A549 (cell line): ENCODE measurements at regions not wholly inside any gene's neighbourhood (a gene's known extent, or its start where the extent isn't known, plus 50 kb on each side); places are given as distances from the start of the nearest gene placed in this dataset.

Source experiments
- ATAC-seq, 2 experiments: fragments of 200-7000 bp in 1 of 2; fragments of >200 bp in 1 of 2; cut with Nextera tagmentation in 1 of 2; cut with Tn5 transposase in 1 of 2; 3 replicates each; pipeline versions ENCODE4 v1.8.0 to v1.9.1; 2018 to 2020; ENCODE audit warnings: mild to moderate bottlenecking in 1 of 2, moderate library complexity in 1 of 2
- CTCF ChIA-PET: fragments of 300-600 bp; sonication (Branson Sonifier 250); formaldehyde crosslinking; extraction: SDS; loops from one replicate; lab custom pipeline; 2021; ENCODE audit warnings: antibody characterized with exemption, inconsistent platforms; lab: Yijun Ruan, JAX
- POLR2A ChIA-PET: fragments of 350-600 bp; formaldehyde crosslinking; extraction: SDS; loops from one replicate; lab custom pipeline; 2021; ENCODE audit warnings: antibody characterized with exemption, inconsistent platforms; lab: Yijun Ruan, JAX
- DNase-seq, 2 experiments: peaks; one replicate each; pipeline versions ENCODE4 v3.0.0 to v3.0.0-alpha.2; 2011 to 2016; ENCODE audit warnings: low read depth in 1 of 2, low spot score in 1 of 2
- FAIRE-seq: peaks from 2 replicates; lab custom pipeline; 2011; peaks lifted over from hg19 to GRCh38; lab: Jason Lieb, UNC
- H3K27ac ChIP-seq, 2 experiments: fragments of >200 bp; sonication (Bioruptor Twin); formaldehyde crosslinking; 3 replicates each; pipeline ENCODE4 v1.5.1; 2016 to 2017
- H3K4me1 ChIP-seq: fragments of >200 bp; sonication (Bioruptor Twin); formaldehyde crosslinking; 3 replicates; pipeline ENCODE4 v1.6.1; 2016
- H3K4me2 ChIP-seq: fragments of >200 bp; sonication (Bioruptor Twin); formaldehyde crosslinking; 3 replicates; pipeline ENCODE4 v1.6.1; 2016
- H3K4me3 ChIP-seq: fragments of >200 bp; sonication (Bioruptor Twin); formaldehyde crosslinking; 3 replicates; pipeline ENCODE4 v1.5.1; 2016
- H3K9me3 ChIP-seq: fragments of >200 bp; sonication (Bioruptor Twin); formaldehyde crosslinking; 3 replicates; pipeline ENCODE4 v1.6.1; 2016
- ATOH8 ChIP-seq: fragments of 250-450 bp; sonication (Bioruptor Pico); IDR thresholded peaks from 2 replicates; pipeline ENCODE4 v1.5.0; 2020; ENCODE audit warnings: low read depth, mild to moderate bottlenecking, moderate library complexity
- CHD2 ChIP-seq: fragments of 150-350 bp; IDR thresholded peaks from 2 replicates; pipeline ENCODE4 v1.6.1; 2014; ENCODE audit warnings: low read length; ENCODE audit not compliant: partially characterized antibody
- CHD4 ChIP-seq: fragments of 200-600 bp; sonication (generic); IDR thresholded peaks from 2 replicates; pipeline ENCODE4 v1.6.1; 2016; ENCODE audit warnings: antibody characterized with exemption, mild to moderate bottlenecking, borderline replicate concordance
- EP300 ChIP-seq, 2 experiments: fragments of >200 bp; sonication (Bioruptor Twin); formaldehyde crosslinking; IDR thresholded peaks; 2 replicates in 1 of 2; 3 replicates in 1 of 2; pipeline ENCODE4 v1.6.1; 2016 to 2017
- HDAC2 ChIP-seq: fragments of 200-600 bp; sonication (generic); IDR thresholded peaks from 2 replicates; pipeline ENCODE4 v1.6.1; 2016
- HOXB13 ChIP-seq: fragments of 250-450 bp; sonication (Bioruptor Pico); IDR thresholded peaks from 2 replicates; pipeline ENCODE4 v1.5.0; 2020; ENCODE audit warnings: low read depth, mild to moderate bottlenecking, moderate library complexity
- HOXB5 ChIP-seq: fragments of 250-450 bp; sonication (Bioruptor Pico); IDR thresholded peaks from 2 replicates; pipeline ENCODE4 v1.5.0; 2020; ENCODE audit warnings: mild to moderate bottlenecking, moderate library complexity
- JUNB ChIP-seq: fragments of >200 bp; sonication (Bioruptor Twin); formaldehyde crosslinking; IDR thresholded peaks from 2 replicates; pipeline ENCODE4 v1.6.1; 2016
- KDM5A ChIP-seq: fragments of 200-600 bp; sonication (generic); IDR thresholded peaks from 2 replicates; pipeline ENCODE4 v1.6.1; 2016; ENCODE audit warnings: antibody characterized with exemption, mild to moderate bottlenecking
- MAFK ChIP-seq: fragments of 450-650 bp; IDR thresholded peaks from 2 replicates; pipeline ENCODE4 v1.6.1; 2014; ENCODE audit not compliant: partially characterized antibody
- MAZ ChIP-seq: fragments of 150-350 bp; IDR thresholded peaks from 2 replicates; pipeline ENCODE4 v1.6.1; 2014; ENCODE audit warnings: antibody characterized with exemption, low read depth, low read length, borderline replicate concordance
- NFE2L2 ChIP-seq: fragments of 150-350 bp; conservative IDR thresholded peaks from 2 replicates; pipeline ENCODE4 v1.6.1; 2014; ENCODE audit warnings: low read length
- PHF8 ChIP-seq: fragments of 200-600 bp; sonication (generic); IDR thresholded peaks from 2 replicates; pipeline ENCODE4 v1.6.1; 2016; ENCODE audit warnings: low read depth, mild to moderate bottlenecking, antibody characterized with exemption, moderate library complexity, borderline replicate concordance
- POLR2A ChIP-seq: IDR thresholded peaks from 2 replicates; pipeline ENCODE4 v1.6.1; 2012; ENCODE audit warnings: mild to moderate bottlenecking, low read length
- POLR2AphosphoS2 ChIP-seq: conservative IDR thresholded peaks from 2 replicates; pipeline ENCODE4 v1.6.1; 2012; ENCODE audit warnings: low read length, improper control_type of control experiment, inconsistent platforms
- RARB ChIP-seq: fragments of 250-450 bp; sonication (Bioruptor Pico); IDR thresholded peaks from 2 replicates; pipeline ENCODE4 v1.8.0; 2021; ENCODE audit warnings: mild to moderate bottlenecking, moderate library complexity
- RFX5 ChIP-seq: fragments of 450-650 bp; IDR thresholded peaks from 2 replicates; pipeline ENCODE4 v1.7.1; 2014; ENCODE audit warnings: antibody characterized with exemption, mild to moderate bottlenecking, moderate library complexity
- RNF2 ChIP-seq: fragments of 200-600 bp; sonication (generic); IDR thresholded peaks from 2 replicates; pipeline ENCODE4 v1.6.1; 2016; ENCODE audit warnings: low read depth, mild to moderate bottlenecking, antibody characterized with exemption, moderate library complexity, borderline replicate concordance
- ZC3H11A ChIP-seq: fragments of 450-650 bp; IDR thresholded peaks from 2 replicates; pipeline ENCODE4 v1.6.1; 2014; ENCODE audit warnings: antibody characterized with exemption, mild to moderate bottlenecking
- ZNF302 ChIP-seq: fragments of 250-450 bp; sonication (Bioruptor Pico); IDR thresholded peaks from 2 replicates; pipeline ENCODE4 v1.9.0; 2021; ENCODE audit warnings: inconsistent platforms, mild to moderate bottlenecking, moderate library complexity
- ZSCAN20 ChIP-seq: fragments of 250-450 bp; sonication (Bioruptor Pico); IDR thresholded peaks from 2 replicates; pipeline ENCODE4 v1.8.0; 2022; ENCODE audit warnings: mild to moderate bottlenecking, moderate library complexity
- WGBS: methylation state at CpG from one replicate; pipeline ENCODE4 v1.1.6; 2017; ENCODE audit errors: missing lambda C conversion rate; 5-methylcytosine and 5-hydroxymethylcytosine counted together
- TF ChIP-seq, protein P1 (sequence below): fragments of >200 bp; sonication (Bioruptor Twin); formaldehyde crosslinking; IDR thresholded peaks from 3 replicates; pipeline ENCODE4 v1.5.1; 2016
- TF ChIP-seq, protein P2 (sequence below): fragments of 150-350 bp; IDR thresholded peaks from 2 replicates; pipeline ENCODE4 v1.6.1; 2014; ENCODE audit warnings: low read depth, mild to moderate bottlenecking, low read length
- TF ChIP-seq, protein P3 (sequence below): fragments of >200 bp; sonication (Bioruptor Twin); formaldehyde crosslinking; IDR thresholded peaks from 2 replicates; pipeline ENCODE4 v1.6.1; 2016

DNA sequence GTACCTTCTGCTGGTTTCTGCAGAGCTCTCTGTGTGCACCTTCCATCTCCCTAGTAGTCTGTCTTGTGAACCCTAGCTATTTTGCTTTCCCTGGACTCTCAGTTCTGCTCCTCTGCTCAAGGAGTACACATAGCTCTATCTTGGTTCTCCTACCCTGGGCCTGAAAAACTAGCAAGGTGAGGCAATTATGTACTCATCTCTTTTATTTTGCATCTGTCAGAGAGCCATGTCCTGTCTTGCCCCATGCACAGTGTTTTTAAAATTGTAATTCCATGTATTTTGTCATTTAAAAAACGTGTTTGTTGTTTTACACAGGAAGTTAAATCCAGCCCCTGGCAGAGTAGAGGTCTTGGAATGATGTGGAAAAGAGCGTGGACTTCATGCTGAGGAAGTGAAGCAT is 684.9 kb upstream of the CPEB2 start:
- FAIRE-seq (no peak), ATAC-seq (no peak), DNase-seq (no peak)
- no peaks in the 10 kb centered on the region for H3K4me1 ChIP-seq
- POLR2A ChIA-PET = no interaction called here
- TF ChIP-seq ZNF302 (CRISPR knock-in tag) = no peak
- CTCF ChIA-PET = no interaction called here
- 69% methylated on average over 2 of the region's 2 CpGs for WGBS
- H3K27ac ChIP-seq = no peak overlapping the region
- H3K4me3 ChIP-seq = no peak overlapping the region
- H3K9me3 ChIP-seq = no peaks in the 10 kb centered on the region
- no peak overlapping the region for H3K4me2 ChIP-seq

DNA sequence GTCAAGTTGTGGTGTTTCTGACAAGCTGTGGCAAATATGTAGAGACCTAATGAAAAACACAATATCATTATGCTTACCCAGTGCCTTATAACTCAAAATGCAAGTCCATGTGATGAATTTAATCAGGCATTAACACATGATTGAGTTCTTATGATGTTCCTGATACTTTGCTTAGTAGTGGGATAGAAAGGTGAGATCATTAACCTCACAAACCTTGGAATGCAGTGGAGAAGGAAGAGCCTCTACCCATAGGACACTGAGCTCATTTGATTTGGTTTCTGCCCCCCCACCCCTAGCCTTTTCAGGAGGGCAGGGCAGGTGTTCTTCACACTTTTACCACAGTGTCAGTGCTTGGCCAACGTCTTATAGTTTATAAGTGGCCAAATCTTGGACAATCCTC is 683.6 kb upstream of the CPEB2 start:
- Histone ChIP-seq H3K4me2 (no peak overlapping the region), H3K9me3 (no peaks in the 10 kb centered on the region), H3K4me3 (no peak overlapping the region), H3K27ac (no peak overlapping the region), H3K4me1 (no peaks in the 10 kb centered on the region)
- ATAC-seq (no peak), FAIRE-seq (no peak), DNase-seq (no peak)
- WGBS = 45% methylated on average over 1 of the region's 1 CpG
- TF ChIP-seq MAZ (no peak), JUNB (no peak), POLR2A (no peak), ZNF302 (CRISPR knock-in tag) (no peak), RFX5 (no peak), NFE2L2 (no peak), CHD4 (no peak), RARB (no peak), POLR2AphosphoS2 (no peak), PHF8 (no peak), EP300 (IDR thresholded peaks at IDR 0.05) (no peak), MAFK (no peak)
- TF ChIP-seq, protein P1, sequence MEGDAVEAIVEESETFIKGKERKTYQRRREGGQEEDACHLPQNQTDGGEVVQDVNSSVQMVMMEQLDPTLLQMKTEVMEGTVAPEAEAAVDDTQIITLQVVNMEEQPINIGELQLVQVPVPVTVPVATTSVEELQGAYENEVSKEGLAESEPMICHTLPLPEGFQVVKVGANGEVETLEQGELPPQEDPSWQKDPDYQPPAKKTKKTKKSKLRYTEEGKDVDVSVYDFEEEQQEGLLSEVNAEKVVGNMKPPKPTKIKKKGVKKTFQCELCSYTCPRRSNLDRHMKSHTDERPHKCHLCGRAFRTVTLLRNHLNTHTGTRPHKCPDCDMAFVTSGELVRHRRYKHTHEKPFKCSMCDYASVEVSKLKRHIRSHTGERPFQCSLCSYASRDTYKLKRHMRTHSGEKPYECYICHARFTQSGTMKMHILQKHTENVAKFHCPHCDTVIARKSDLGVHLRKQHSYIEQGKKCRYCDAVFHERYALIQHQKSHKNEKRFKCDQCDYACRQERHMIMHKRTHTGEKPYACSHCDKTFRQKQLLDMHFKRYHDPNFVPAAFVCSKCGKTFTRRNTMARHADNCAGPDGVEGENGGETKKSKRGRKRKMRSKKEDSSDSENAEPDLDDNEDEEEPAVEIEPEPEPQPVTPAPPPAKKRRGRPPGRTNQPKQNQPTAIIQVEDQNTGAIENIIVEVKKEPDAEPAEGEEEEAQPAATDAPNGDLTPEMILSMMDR = no peak
- POLR2A ChIA-PET = no interaction called here
- CTCF ChIA-PET = no interaction called here

DNA sequence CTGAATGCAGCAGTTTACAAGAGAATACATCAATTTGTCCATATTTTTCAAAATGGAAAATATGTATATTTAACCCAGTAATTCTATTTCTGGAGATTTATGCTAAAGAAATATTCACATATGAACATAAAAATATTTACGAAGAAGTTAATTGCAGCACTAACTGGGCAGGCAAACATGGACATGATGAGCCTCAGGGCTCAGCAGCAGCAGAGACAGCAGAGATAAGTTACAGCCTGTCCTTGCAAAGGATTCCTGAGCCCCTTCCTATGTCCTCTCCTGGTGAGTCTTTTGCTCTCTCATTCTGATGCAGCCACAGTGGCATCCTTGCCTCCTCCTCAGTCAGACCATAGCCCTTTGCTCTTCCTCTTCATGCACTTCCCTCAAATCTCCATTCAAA is 680.6 kb upstream of the CPEB2 start:
- Histone ChIP-seq H3K4me3 (no peak overlapping the region), H3K4me2 (no peak overlapping the region), H3K27ac (no peak overlapping the region), H3K4me1 (no peaks in the 10 kb centered on the region), H3K9me3 (no peaks in the 10 kb centered on the region)
- 67% methylated on average over 1 of the region's 1 CpG for WGBS
- ChIA-PET POLR2A (no interaction called here), CTCF (no interaction called here)
- FAIRE-seq (no peak), DNase-seq (no peak), ATAC-seq (no peak)
- no peak for TF ChIP-seq RNF2
- TF ChIP-seq, protein P2, sequence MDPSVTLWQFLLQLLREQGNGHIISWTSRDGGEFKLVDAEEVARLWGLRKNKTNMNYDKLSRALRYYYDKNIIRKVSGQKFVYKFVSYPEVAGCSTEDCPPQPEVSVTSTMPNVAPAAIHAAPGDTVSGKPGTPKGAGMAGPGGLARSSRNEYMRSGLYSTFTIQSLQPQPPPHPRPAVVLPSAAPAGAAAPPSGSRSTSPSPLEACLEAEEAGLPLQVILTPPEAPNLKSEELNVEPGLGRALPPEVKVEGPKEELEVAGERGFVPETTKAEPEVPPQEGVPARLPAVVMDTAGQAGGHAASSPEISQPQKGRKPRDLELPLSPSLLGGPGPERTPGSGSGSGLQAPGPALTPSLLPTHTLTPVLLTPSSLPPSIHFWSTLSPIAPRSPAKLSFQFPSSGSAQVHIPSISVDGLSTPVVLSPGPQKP = no peak
- TF ChIP-seq ZSCAN20 (CRISPR knock-in tag) = no peak
- no peak for TF ChIP-seq ZC3H11A

DNA sequence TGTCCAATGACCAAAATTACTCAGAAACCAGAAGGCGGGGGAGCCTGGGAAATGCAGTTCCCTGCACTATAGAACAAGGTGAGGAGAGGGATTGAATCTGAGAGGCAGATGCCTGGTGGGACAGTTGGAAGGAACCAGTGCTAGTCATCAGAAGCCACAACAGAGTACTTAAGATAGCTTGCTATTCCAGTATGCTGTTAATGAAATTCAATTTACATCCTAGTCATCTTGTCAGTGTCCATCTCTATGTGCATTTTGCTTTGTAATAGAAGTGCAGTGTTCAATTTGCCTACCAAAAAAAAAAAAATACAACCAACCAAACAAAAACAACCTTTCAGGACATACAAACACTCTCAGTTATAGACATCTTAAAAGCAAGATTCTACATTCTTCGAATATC is 679.1 kb upstream of the CPEB2 start:
- DNase-seq (no peak), FAIRE-seq (no peak), ATAC-seq (no peak)
- Histone ChIP-seq H3K27ac (no peak overlapping the region), H3K4me2 (no peak overlapping the region), H3K9me3 (no peaks in the 10 kb centered on the region), H3K4me1 (no peaks in the 10 kb centered on the region), H3K4me3 (no peak overlapping the region)
- TF ChIP-seq, protein P3, sequence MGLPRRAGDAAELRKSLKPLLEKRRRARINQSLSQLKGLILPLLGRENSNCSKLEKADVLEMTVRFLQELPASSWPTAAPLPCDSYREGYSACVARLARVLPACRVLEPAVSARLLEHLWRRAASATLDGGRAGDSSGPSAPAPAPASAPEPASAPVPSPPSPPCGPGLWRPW = no peak
- no peak for TF ChIP-seq HOXB5
- no peak for TF ChIP-seq HDAC2
- no peak for TF ChIP-seq RARB
- no peak for TF ChIP-seq KDM5A
- TF ChIP-seq, protein P1 = no peak
- TF ChIP-seq CHD2 = no peak
- no peak for TF ChIP-seq HOXB13
- no peak for TF ChIP-seq ATOH8 (CRISPR knock-in tag)
- 73% methylated on average over 2 of the region's 2 CpGs for WGBS
- ChIA-PET POLR2A (no interaction called here), CTCF (no interaction called here)
